ENCODE measurements at regions not wholly inside any gene's neighbourhood (a gene's known extent, or its start where the extent isn't known, plus 50 kb on each side); places are given as distances from the start of the nearest gene placed in this dataset.

GRCh38 chr5:58911270-58911669 lies 328.4 kb downstream of the RAB3C start:
- CTCF ChIA-PET = no interaction called here
- DNase-seq (no peak), ATAC-seq (ENCODE audit: poor library complexity) (no peak)
- Histone ChIP-seq H3K27ac (ENCODE audit: low read depth in 1 of 2, low read length in 2 of 2) (no peak overlapping the region), H3K27me3 (ENCODE audit: control insufficient read depth in 1 of 2, insufficient read depth in 2 of 2, low read length in 2 of 2) (no peaks in the 10 kb centered on the region), H3K36me3 (ENCODE audit: insufficient read depth, low read length) (no peaks in the 10 kb centered on the region), H3K4me3 (ENCODE audit: low read length) (no peak overlapping the region), H3K4me1 (ENCODE audit: insufficient read depth, low read length) (no peaks in the 10 kb centered on the region), H3K9me3 (ENCODE audit: control insufficient read depth in 1 of 2, insufficient read depth in 1 of 2, low read length in 2 of 2) (peaks cover 0 to 3% of the 10 kb centered on the region in 2 experiments)
- Mint-ChIP-seq H3K4me3 (no peak overlapping the region), H3K9me3 (no peaks in the 10 kb centered on the region), H3K36me3 (ENCODE audit: low read depth) (no peaks in the 10 kb centered on the region), H3K27ac (no peak overlapping the region), H3K27me3 (no peaks in the 10 kb centered on the region), H3K4me1 (ENCODE audit: low read depth) (no peaks in the 10 kb centered on the region)
- no peak for TF ChIP-seq CTCF (IDR thresholded peaks at IDR 0.05)
- intact Hi-C loops (cut with DNase I, micrococcal nuclease) = no loop called here
- POLR2A ChIA-PET = no interaction called here

- H3K4me1 Mint-ChIP-seq (ENCODE audit: low read depth) = no peaks in the 10 kb centered on the region
- no peaks in the 10 kb centered on the region for H3K36me3 Mint-ChIP-seq (ENCODE audit: low read depth)
- Histone ChIP-seq H3K27ac (ENCODE audit: low read depth in 1 of 2, low read length in 2 of 2) (no peak overlapping the region), H3K36me3 (ENCODE audit: insufficient read depth, low read length) (no peaks in the 10 kb centered on the region), H3K27me3 (ENCODE audit: control insufficient read depth in 1 of 2, insufficient read depth in 2 of 2, low read length in 2 of 2) (no peaks in the 10 kb centered on the region), H3K4me1 (ENCODE audit: insufficient read depth, low read length) (no peaks in the 10 kb centered on the region), H3K4me3 (ENCODE audit: low read length) (no peak overlapping the region), H3K9me3 (ENCODE audit: control insufficient read depth in 1 of 2, insufficient read depth in 1 of 2, low read length in 2 of 2) (peaks cover 0 to 3% of the 10 kb centered on the region in 2 experiments)
- intact Hi-C loops (cut with DNase I, micrococcal nuclease) = no loop called here
- no peak overlapping the region for H3K4me3 Mint-ChIP-seq
- H3K27ac Mint-ChIP-seq = no peak overlapping the region
- CTCF ChIA-PET = no interaction called here
- H3K27me3 Mint-ChIP-seq = no peaks in the 10 kb centered on the region
- no peak for TF ChIP-seq CTCF (IDR thresholded peaks at IDR 0.05)
- POLR2A ChIA-PET = no interaction called here
- no peak for DNase-seq
- no peaks in the 10 kb centered on the region for H3K9me3 Mint-ChIP-seq
- no peak for ATAC-seq (ENCODE audit: poor library complexity)
These were observed 329.2 kb downstream of the RAB3C start for GRCh38 chr5:58912116-58912515.

GRCh38 chr5:58913406-58913990 lies 330.6 kb downstream of the RAB3C start:
- Mint-ChIP-seq H3K36me3 (ENCODE audit: low read depth) (no peaks in the 10 kb centered on the region), H3K4me3 (no peak overlapping the region), H3K9me3 (no peaks in the 10 kb centered on the region), H3K27ac (no peak overlapping the region), H3K4me1 (ENCODE audit: low read depth) (no peaks in the 10 kb centered on the region), H3K27me3 (no peaks in the 10 kb centered on the region)
- POLR2A ChIA-PET = no interaction called here
- Histone ChIP-seq H3K9me3 (ENCODE audit: control insufficient read depth in 1 of 2, insufficient read depth in 1 of 2, low read length in 2 of 2) (peaks cover 0 to 3% of the 10 kb centered on the region in 2 experiments), H3K36me3 (ENCODE audit: insufficient read depth, low read length) (no peaks in the 10 kb centered on the region), H3K27ac (ENCODE audit: low read depth in 1 of 2, low read length in 2 of 2) (no peak overlapping the region), H3K27me3 (ENCODE audit: control insufficient read depth in 1 of 2, insufficient read depth in 2 of 2, low read length in 2 of 2) (no peaks in the 10 kb centered on the region), H3K4me1 (ENCODE audit: insufficient read depth, low read length) (no peaks in the 10 kb centered on the region), H3K4me3 (ENCODE audit: low read length) (no peak overlapping the region)
- CTCF ChIA-PET = no interaction called here
- no peak for ATAC-seq (ENCODE audit: poor library complexity)
- DNase-seq = no peak
- TF ChIP-seq CTCF (IDR thresholded peaks at IDR 0.05) = no peak
- intact Hi-C loops (cut with DNase I, micrococcal nuclease) = no loop called here
